PC-3 (cell line): ENCODE measurements at regions not wholly inside any gene's neighbourhood (a gene's known extent, or its start where the extent isn't known, plus 50 kb on each side); places are given as distances from the start of the nearest gene placed in this dataset.

Experiments used
- ATAC-seq: fragments of 200-7000 bp; cut with Tn5 transposase; 2 replicates; pipeline ENCODE4 v1.9.1; 2020; ENCODE audit warnings: mild to moderate bottlenecking, moderate library complexity
- BruUV-seq: library from RNA; stranded (reverse); fragments of 400-500 nt; replicated peaks from 2 replicates; lab custom pipeline; 2021; lab: Mats Ljungman, UMichigan
- CTCF ChIA-PET: fragments of 300-600 bp; sonication (Branson Sonifier 250); formaldehyde crosslinking; loops from one replicate; lab custom pipeline; 2022; ENCODE audit warnings: antibody characterized with exemption; lab: Charles Lee
- POLR2A ChIA-PET: fragments of 300-600 bp; sonication (Branson Sonifier 250); formaldehyde crosslinking; loops from one replicate; lab custom pipeline; 2022; ENCODE audit warnings: antibody characterized with exemption; ENCODE audit not compliant: unreplicated experiment; lab: Charles Lee
- DNase-seq: peaks from one replicate; pipeline ENCODE4 v3.0.0-alpha.2; 2015
- H2AFZ ChIP-seq: fragments of 300-600 bp; sonication (generic); 2 replicates; pipeline ENCODE4 v1.6.0; 2016; ENCODE audit warnings: antibody characterized with exemption, low read length
- H3F3A ChIP-seq: fragments of 300-600 bp; sonication (generic); one replicate; pipeline ENCODE4 v1.6.0; 2017; ENCODE audit warnings: antibody characterized with exemption, low read length, control low read depth, mild to moderate bottlenecking; ENCODE audit not compliant: unreplicated experiment
- H3K27ac ChIP-seq: fragments of 300-600 bp; sonication (generic); 2 replicates; pipeline ENCODE4 v1.5.1; 2016; ENCODE audit warnings: mild to moderate bottlenecking, low read length
- H3K27me3 ChIP-seq: fragments of 300-600 bp; sonication (generic); 2 replicates; pipeline ENCODE4 v1.6.1; 2016; ENCODE audit warnings: low read length, mixed read lengths
- H3K36me3 ChIP-seq: fragments of 300-600 bp; sonication (generic); 2 replicates; pipeline ENCODE4 v1.6.1; 2016; ENCODE audit warnings: low read depth, mixed run types, low read length, mixed read lengths
- H3K4me1 ChIP-seq: fragments of 300-600 bp; sonication (generic); 2 replicates; pipeline ENCODE4 v1.5.1; 2016; ENCODE audit warnings: low read length; ENCODE audit not compliant: insufficient read depth
- H3K4me2 ChIP-seq: fragments of 300-600 bp; sonication (generic); 2 replicates; pipeline ENCODE4 v1.6.0; 2016; ENCODE audit warnings: low read length
- H3K4me3 ChIP-seq: fragments of 300-600 bp; sonication (generic); 2 replicates; pipeline ENCODE4 v1.5.1; 2016; ENCODE audit warnings: mild to moderate bottlenecking, low read length, mixed read lengths
- H3K79me2 ChIP-seq: fragments of 300-600 bp; sonication (generic); 2 replicates; pipeline ENCODE4 v1.6.1; 2017; ENCODE audit warnings: low read length, mixed read lengths
- H3K9ac ChIP-seq: fragments of 300-600 bp; sonication (generic); 2 replicates; pipeline ENCODE4 v1.6.0; 2016; ENCODE audit warnings: mild to moderate bottlenecking, low read length
- H3K9me2 ChIP-seq: fragments of 300-600 bp; sonication (generic); replicated peaks from 2 replicates; pipeline ENCODE4 v1.6.1; 2016; ENCODE audit warnings: mixed run types, low read length, mixed read lengths
- H3K9me3 ChIP-seq: fragments of 300-600 bp; sonication (generic); 2 replicates; pipeline ENCODE4 v1.6.1; 2016; ENCODE audit warnings: low read length, mixed read lengths
- H4K20me1 ChIP-seq: fragments of 300-600 bp; sonication (generic); 2 replicates; pipeline ENCODE4 v1.6.1; 2016; ENCODE audit warnings: low read length, mixed read lengths
- CTCF ChIP-seq: fragments of 300-600 bp; sonication (generic); conservative IDR thresholded peaks from 2 replicates; pipeline ENCODE4 v1.5.1; 2017; ENCODE audit warnings: antibody characterized with exemption, low read depth, mild to moderate bottlenecking, low read length
- EZH2 ChIP-seq: fragments of 300-600 bp; sonication (generic); IDR thresholded peaks from one replicate; pipeline ENCODE4 v1.6.1; 2017; ENCODE audit warnings: antibody characterized with exemption, mild to moderate bottlenecking, low read length; ENCODE audit not compliant: unreplicated experiment
- EZH2phosphoT487 ChIP-seq: fragments of 300-600 bp; sonication (generic); IDR thresholded peaks from 2 replicates; pipeline ENCODE4 v1.6.1; 2018; ENCODE audit warnings: mild to moderate bottlenecking, antibody characterized with exemption, low read length, borderline replicate concordance
- intact Hi-C: fragments of 100-400 bp; cut with micrococcal nuclease; formaldehyde crosslinking; loops from 2 replicates; pipeline ENCODE4 v1.9.0; 2023

- DNase-seq (peak; percentile 100), ATAC-seq (peak; percentile 71)
- BruUV-seq = no TSS peak
- peak overlapping the region; percentile 47 for H3K27ac ChIP-seq
- no peaks in the 10 kb centered on the region for H3K27me3 ChIP-seq
- H3K79me2 ChIP-seq = no peaks in the 10 kb centered on the region
- peak overlapping the region; percentile 0; the same call in 1 of the 2 replicates for H3K9ac ChIP-seq
- peak overlapping the region; percentile 4 for H3K4me3 ChIP-seq
- peaks cover 52% of the 10 kb centered on the region for H3K4me1 ChIP-seq
- ChIA-PET CTCF (interaction anchor here (1.1 to 1.2 kb wide), 2 partner anchors 50 to 104 kb away, joined by 4 read pairs; no protein-coding TSS in a partner anchor), POLR2A (interaction anchor here (0.6 kb wide), 1 partner anchor 175 kb away, joined by 3 read pairs; no protein-coding TSS in a partner anchor)
- no peak for TF ChIP-seq EZH2
- TF ChIP-seq CTCF = no peak
- TF ChIP-seq EZH2phosphoT487 = no peak
- intact Hi-C loops = loop anchor here (1.0 to 5.0 kb wide), 4 partner anchors 136 to 893 kb away; no protein-coding TSS in a partner anchor
- H2AFZ ChIP-seq = peak overlapping the region; percentile 46
- H3K4me2 ChIP-seq = peak overlapping the region; percentile 58
- no peaks in the 10 kb centered on the region for H3K9me3 ChIP-seq
- no peaks in the 10 kb centered on the region for H3K36me3 ChIP-seq
- no peaks in the 10 kb centered on the region for H4K20me1 ChIP-seq
- H3F3A ChIP-seq = peaks cover 7% of the 10 kb centered on the region
- 0 out of 2 replicates have a peak, but pooled peaks cover 3% of the 10 kb centered on the region for H3K9me2 ChIP-seq
These were observed 449.9 kb upstream of the ANKRD30A start for GRCh38 chr10:36675458-36675880.

- peak; percentile 99 for DNase-seq
- peak; percentile 66 for ATAC-seq
- peaks cover 46% of the 10 kb centered on the region for H3K4me1 ChIP-seq
- peak overlapping the region; percentile 71 for H3K4me2 ChIP-seq
- TF ChIP-seq EZH2 (no peak), CTCF (no peak), EZH2phosphoT487 (no peak)
- ChIA-PET POLR2A (interaction anchor here (0.6 to 0.7 kb wide), 3 partner anchors 158 to 1057 kb away, joined by 3 to 4 read pairs (median 4); no protein-coding TSS in a partner anchor), CTCF (interaction anchor here (0.5 to 1.0 kb wide), 5 partner anchors 12 to 108 kb away, joined by 3 to 5 read pairs (median 3); no protein-coding TSS in a partner anchor)
- no TSS peak for BruUV-seq
- peak overlapping the region; percentile 15 for H3K9ac ChIP-seq
- peaks cover 7% of the 10 kb centered on the region for H3F3A ChIP-seq
- H3K9me3 ChIP-seq = no peaks in the 10 kb centered on the region
- H2AFZ ChIP-seq = peak overlapping the region; percentile 25
- intact Hi-C loops = loop anchor here (1.0 kb wide), 4 partner anchors 45 to 1038 kb away; no protein-coding TSS in a partner anchor
- peak overlapping the region; percentile 26; the same call in 1 of the 2 replicates for H3K4me3 ChIP-seq
- no peaks in the 10 kb centered on the region for H3K27me3 ChIP-seq
- no peaks in the 10 kb centered on the region for H3K79me2 ChIP-seq
- peak overlapping the region; percentile 70 for H3K27ac ChIP-seq
- H3K36me3 ChIP-seq = no peaks in the 10 kb centered on the region
- no peaks in the 10 kb centered on the region for H4K20me1 ChIP-seq
- H3K9me2 ChIP-seq = 0 out of 2 replicates have a peak, but pooled peaks cover 3% of the 10 kb centered on the region
These were observed 453.8 kb upstream of the ANKRD30A start for GRCh38 chr10:36671607-36672006.
